ENCODE measurements at regions not wholly inside any gene's neighbourhood (a gene's known extent, or its start where the extent isn't known, plus 50 kb on each side); places are given as distances from the start of the nearest gene placed in this dataset.
A peak's percentile ranks its signal among the peaks of the same experiment; 100 is the strongest.

GRCh38 chr9:109953813-109954497 is 174.0 kb downstream of the PALM2AKAP2 start:
- in situ Hi-C loops (cut with HindIII; ENCODE audit: low pct_ligation_motif_present, low sequenced_read_pairs): no loop called here
- DNase-seq: no peak
- Histone ChIP-seq H3K27me3 (replicated peaks) (no peaks in the 10 kb centered on the region), H3K27ac (no peak overlapping the region), H3K4me3 (ENCODE audit: low read depth, low read length) (no peak overlapping the region), H3K36me3 (replicated peaks) (no peaks in the 10 kb centered on the region)
- TF ChIP-seq CTCF (IDR thresholded peaks at IDR 0.05; ENCODE audit: low read depth, low read length, missing control alignments): peak; percentile 56

GRCh38 chr9:109956717-109957440 is 176.9 kb downstream of the PALM2AKAP2 start:
- Histone ChIP-seq H3K27me3 (replicated peaks) (no peaks in the 10 kb centered on the region), H3K27ac (no peak overlapping the region), H3K36me3 (replicated peaks) (no peaks in the 10 kb centered on the region), H3K4me3 (ENCODE audit: low read depth, low read length) (no peak overlapping the region)
- no peak for DNase-seq
- in situ Hi-C loops (cut with HindIII; ENCODE audit: low pct_ligation_motif_present, low sequenced_read_pairs): no loop called here
- TF ChIP-seq CTCF (IDR thresholded peaks at IDR 0.05; ENCODE audit: low read depth, low read length, missing control alignments): no peak

- DNase-seq: no peak
- Histone ChIP-seq H3K36me3 (replicated peaks) (no peaks in the 10 kb centered on the region), H3K4me3 (ENCODE audit: low read depth, low read length) (no peak overlapping the region), H3K27me3 (replicated peaks) (no peaks in the 10 kb centered on the region), H3K27ac (no peak overlapping the region)
- in situ Hi-C loops (cut with HindIII; ENCODE audit: low pct_ligation_motif_present, low sequenced_read_pairs): no loop called here
- TF ChIP-seq CTCF (IDR thresholded peaks at IDR 0.05; ENCODE audit: low read depth, low read length, missing control alignments): no peak
Measured at GRCh38 chr9:109959679-109960078, 179.7 kb downstream of the PALM2AKAP2 start.

DNA sequence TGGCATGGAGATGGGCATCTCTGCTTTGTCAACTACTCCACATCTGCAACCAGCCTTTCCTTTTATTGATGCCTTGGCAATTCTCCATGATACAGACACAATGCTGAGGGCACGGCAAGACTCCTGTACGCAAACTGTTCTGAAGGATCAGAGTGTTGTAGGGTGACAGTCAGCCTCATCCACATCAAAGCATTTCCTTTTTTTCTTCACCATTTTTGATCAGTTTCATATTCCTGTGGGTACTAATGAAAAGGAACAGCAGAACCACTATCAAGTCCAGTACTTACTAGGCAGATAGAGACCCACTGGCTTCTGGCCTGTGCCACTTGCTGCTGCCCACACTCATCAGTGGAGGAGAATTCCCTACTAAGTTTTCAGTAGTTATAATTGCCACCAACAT is 181.6 kb downstream of the PALM2AKAP2 start:
- no peak overlapping the region for H3K4me3 ChIP-seq (ENCODE audit: low read depth, low read length)
- no peak for DNase-seq
- no peak overlapping the region for H3K27ac ChIP-seq
- H3K36me3 ChIP-seq (replicated peaks): no peaks in the 10 kb centered on the region
- H3K27me3 ChIP-seq (replicated peaks): no peaks in the 10 kb centered on the region
- TF ChIP-seq CTCF (IDR thresholded peaks at IDR 0.05; ENCODE audit: low read depth, low read length, missing control alignments): no peak
- in situ Hi-C loops (cut with HindIII; ENCODE audit: low pct_ligation_motif_present, low sequenced_read_pairs): no loop called here

- TF ChIP-seq CTCF (IDR thresholded peaks at IDR 0.05; ENCODE audit: low read depth, low read length, missing control alignments): no peak
- no peak overlapping the region for H3K4me3 ChIP-seq (ENCODE audit: low read depth, low read length)
- no peak overlapping the region for H3K27ac ChIP-seq
- in situ Hi-C loops (cut with HindIII; ENCODE audit: low pct_ligation_motif_present, low sequenced_read_pairs): no loop called here
- no peaks in the 10 kb centered on the region for H3K27me3 ChIP-seq (replicated peaks)
- DNase-seq: no peak
- H3K36me3 ChIP-seq (replicated peaks): no peaks in the 10 kb centered on the region
Measured at GRCh38 chr9:109962215-109962614, 182.2 kb downstream of the PALM2AKAP2 start.
